Esophagus muscularis mucosa (tissue), 4 donors: ENCODE measurements at regions not wholly inside any gene's neighbourhood (a gene's known extent, or its start where the extent isn't known, plus 50 kb on each side); places are given as distances from the start of the nearest gene placed in this dataset.
A peak's percentile ranks its signal among the peaks of the same experiment; 100 is the strongest.

Experiments used
- DNase-seq: peaks from one replicate; pipeline ENCODE4 v3.0.0-alpha.2; 2017; ENCODE audit errors: extremely low spot score
- H3K27ac ChIP-seq, 4 donors: fragments of 200-600 bp; sonication (generic); replicated peaks in 1 of 4; 1 replicate in 3 of 4; 2 replicates in 1 of 4; pipeline ENCODE4 v1.5.1; 2016 to 2019; ENCODE audit warnings: mild to moderate bottlenecking in 1 of 4
- H3K27me3 ChIP-seq, 4 donors: fragments of 200-600 bp; sonication (generic); one replicate each; pipeline versions ENCODE4 v1.5.1 to v1.6.0; 2016 to 2019
- H3K36me3 ChIP-seq, 4 donors: fragments of 200-600 bp; sonication (generic); one replicate each; pipeline ENCODE4 v1.5.1; 2016 to 2019
- H3K4me1 ChIP-seq, 4 donors: fragments of 200-600 bp; sonication (generic); one replicate each; pipeline ENCODE4 v1.5.1; 2016 to 2019
- H3K4me3 ChIP-seq, 4 donors: fragments of 200-600 bp; sonication (generic); 1 replicate in 2 of 4; 2 replicates in 2 of 4; pipeline ENCODE4 v1.5.1; 2016 to 2019; ENCODE audit warnings: mild to moderate bottlenecking in 4 of 4, moderate library complexity in 1 of 4
- H3K9me3 ChIP-seq, 4 donors: fragments of 200-600 bp; sonication (generic); 1 replicate in 3 of 4; 2 replicates in 1 of 4; pipeline ENCODE4 v1.5.1; 2016 to 2019
- CTCF ChIP-seq, 3 experiments: fragments of 200-600 bp in 2 of 3; fragments of 450-650 bp in 1 of 3; sonication (generic) in 2 of 3; IDR thresholded peaks; one replicate each; pipeline ENCODE4 v1.5.1; 2017 to 2019; ENCODE audit warnings: antibody characterized with exemption in 3 of 3, mild to moderate bottlenecking in 2 of 3, moderate library complexity in 1 of 3
- EP300 ChIP-seq: sonication (generic); formaldehyde crosslinking; IDR thresholded peaks from one replicate; pipeline ENCODE4 v1.6.1; 2017; ENCODE audit warnings: antibody characterized with exemption
- POLR2A ChIP-seq: fragments of 450-650 bp; IDR thresholded peaks from one replicate; pipeline ENCODE4 v1.6.1; 2017; ENCODE audit warnings: antibody characterized with exemption, moderate library complexity, mild to moderate bottlenecking, low read depth
- POLR2AphosphoS5 ChIP-seq, 2 donors: sonication (generic); formaldehyde crosslinking; IDR thresholded peaks; one replicate each; pipeline ENCODE4 v1.6.1; 2017; ENCODE audit warnings: antibody characterized with exemption in 2 of 2
- WGBS: methylation state at CpG from one replicate; pipeline ENCODE4 v1.1.5; 2018; 5-methylcytosine and 5-hydroxymethylcytosine counted together
- intact Hi-C: fragments of 100-400 bp; cut with DNase I; formaldehyde crosslinking; loops from one replicate; pipeline ENCODE4 v1.15.1; 2023

GRCh38 chr15:39459548-39459947, 121.3 kb upstream of the THBS1 start:
- TF ChIP-seq POLR2AphosphoS5 (IDR thresholded peaks at IDR 0.05) (no peak), EP300 (no peak), CTCF (IDR thresholded peaks at IDR 0.05) (no peak)
- Histone ChIP-seq H3K4me3 (no peak overlapping the region), H3K27ac (no peak overlapping the region), H3K36me3 (no peaks in the 10 kb centered on the region), H3K4me1 (peaks cover 11 to 31% (median 26%) of the 10 kb centered on the region in 4 donors), H3K27me3 (no peaks in the 10 kb centered on the region), H3K9me3 (no peaks in the 10 kb centered on the region)
- WGBS: 61% methylated on average over 1 of the region's 1 CpG
- intact Hi-C loops: no loop called here
- DNase-seq: peak; percentile 39

- H3K27me3 ChIP-seq: no peaks in the 10 kb centered on the region
- H3K4me1 ChIP-seq: peaks cover 12 to 34% (median 28%) of the 10 kb centered on the region in 4 donors
- 83% methylated on average over 7 of the region's 7 CpGs for WGBS
- DNase-seq: peak; percentile 79
- no peak overlapping the region for H3K4me3 ChIP-seq
- no peaks in the 10 kb centered on the region for H3K36me3 ChIP-seq
- intact Hi-C loops: no loop called here
- no peaks in the 10 kb centered on the region for H3K9me3 ChIP-seq
- H3K27ac ChIP-seq: no peak overlapping the region
- TF ChIP-seq POLR2AphosphoS5 (IDR thresholded peaks at IDR 0.05) (no peak), CTCF (IDR thresholded peaks at IDR 0.05) (no peak), EP300 (no peak), POLR2A (no peak)
Observed at GRCh38 chr15:39460748-39461147, 120.1 kb upstream of the THBS1 start.

DNA sequence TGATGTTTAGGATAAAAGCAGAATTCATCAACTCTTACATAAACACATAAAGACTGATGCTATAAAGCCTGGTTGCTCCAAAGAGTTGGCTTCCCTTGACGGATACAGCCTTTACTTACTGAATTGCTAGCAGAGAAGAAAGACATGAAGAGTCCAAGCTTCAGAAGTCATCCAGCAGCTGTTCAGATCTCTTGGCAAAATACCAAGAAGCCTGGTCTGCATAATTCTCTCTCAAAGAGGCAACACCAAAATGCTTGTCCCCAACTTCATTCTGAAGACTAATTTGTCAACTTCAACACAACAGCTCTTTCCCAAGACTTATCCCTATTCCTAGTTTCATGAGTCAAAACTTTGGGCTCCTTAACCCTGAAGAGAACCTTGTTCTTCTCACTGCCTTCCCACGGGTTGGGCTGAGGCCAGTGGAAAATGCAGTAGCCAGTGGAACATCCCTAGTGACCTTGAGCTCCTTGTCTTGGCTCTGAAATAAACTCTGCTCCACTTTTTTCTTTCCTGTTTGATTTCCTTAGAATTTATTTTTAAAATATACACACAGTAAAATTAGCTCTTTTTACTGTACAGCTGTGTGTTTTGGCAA, 119.2 kb upstream of the THBS1 start:
- 36% methylated on average over 2 of the region's 2 CpGs for WGBS
- intact Hi-C loops: no loop called here
- TF ChIP-seq POLR2AphosphoS5 (IDR thresholded peaks at IDR 0.05) (peak; percentile 48), EP300 (no peak)
- Histone ChIP-seq H3K4me3 (no peak overlapping the region), H3K27me3 (no peaks in the 10 kb centered on the region), H3K36me3 (no peaks in the 10 kb centered on the region), H3K27ac (peak overlapping the region in 3 of 4 donors; percentile 4 to 31 (median 21)), H3K9me3 (no peaks in the 10 kb centered on the region), H3K4me1 (peaks cover 16 to 43% (median 36%) of the 10 kb centered on the region in 4 donors)
- DNase-seq: no peak

GRCh38 chr15:39462691-39463090, 118.2 kb upstream of the THBS1 start:
- intact Hi-C loops: no loop called here
- no peak for TF ChIP-seq EP300
- no peak for TF ChIP-seq POLR2A
- no peak for TF ChIP-seq POLR2AphosphoS5 (IDR thresholded peaks at IDR 0.05)
- no peak for TF ChIP-seq CTCF (IDR thresholded peaks at IDR 0.05)
- H3K4me3 ChIP-seq: no peak overlapping the region
- 93% methylated on average over 1 of the region's 1 CpG for WGBS
- no peaks in the 10 kb centered on the region for H3K9me3 ChIP-seq
- peak overlapping the region in 1 of 4 donors; percentile 31 for H3K27ac ChIP-seq
- no peak for DNase-seq
- no peaks in the 10 kb centered on the region for H3K27me3 ChIP-seq
- H3K36me3 ChIP-seq: no peaks in the 10 kb centered on the region
- peaks cover 23 to 53% (median 46%) of the 10 kb centered on the region in 4 donors for H3K4me1 ChIP-seq

DNA sequence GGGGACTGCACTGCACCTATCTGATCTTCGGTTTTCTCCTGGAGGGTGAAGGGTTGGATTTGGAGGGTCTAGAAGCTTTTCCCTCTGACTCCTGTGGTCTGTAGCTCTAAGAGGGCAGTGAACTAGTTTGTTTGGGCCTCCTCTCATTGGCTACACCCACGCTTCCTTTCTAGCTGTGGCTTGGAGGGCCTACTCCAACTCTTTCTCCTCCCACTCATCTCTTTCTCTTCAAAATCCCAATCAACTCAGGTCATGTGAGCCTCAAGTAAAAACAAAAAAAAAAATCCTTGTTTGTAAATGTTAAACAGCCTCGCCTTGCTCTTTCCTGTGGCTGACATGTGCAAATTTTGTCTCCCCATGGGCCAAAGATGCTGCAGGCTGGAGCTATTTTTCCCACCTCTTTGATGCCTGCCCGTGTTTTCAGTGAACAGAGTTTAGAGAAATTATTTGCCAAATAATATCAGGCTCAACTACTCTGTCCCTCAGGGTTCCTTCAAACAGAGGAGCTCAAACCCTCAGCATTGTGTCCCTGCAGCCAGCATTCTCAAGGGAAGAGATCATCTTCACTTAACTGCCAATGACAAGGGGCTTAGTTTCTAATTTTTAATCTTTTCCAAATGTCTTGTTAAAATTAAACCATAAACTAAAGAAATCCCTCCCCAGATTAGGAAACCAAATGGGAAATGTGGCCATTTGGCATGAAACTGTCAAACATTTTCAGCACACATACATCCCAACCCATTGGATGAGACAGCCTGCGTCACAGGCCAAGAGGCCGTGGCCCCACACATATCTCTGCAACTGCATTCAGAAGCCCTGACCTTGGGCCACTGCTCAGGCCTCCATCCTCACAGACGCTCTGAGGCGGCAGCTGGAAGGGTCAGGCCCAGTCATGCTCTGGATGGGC, 114.8 kb upstream of the THBS1 start:
- no peak overlapping the region for H3K4me3 ChIP-seq
- H3K27me3 ChIP-seq: no peaks in the 10 kb centered on the region
- intact Hi-C loops: no loop called here
- no peaks in the 10 kb centered on the region for H3K9me3 ChIP-seq
- peak overlapping the region; percentile 69 to 79 (median 70) for H3K27ac ChIP-seq
- 72% methylated on average over 6 of the region's 8 CpGs for WGBS
- peak; percentile 92 for DNase-seq
- peaks cover 23 to 40% (median 36%) of the 10 kb centered on the region in 4 donors for H3K4me1 ChIP-seq
- no peaks in the 10 kb centered on the region for H3K36me3 ChIP-seq
- peak in 1 of 3 experiments; percentile 7 for TF ChIP-seq CTCF (IDR thresholded peaks at IDR 0.05)
- no peak for TF ChIP-seq POLR2A
- peak; percentile 19 to 47 for TF ChIP-seq POLR2AphosphoS5 (IDR thresholded peaks at IDR 0.05)
